ENCODE measurements at regions not wholly inside any gene's neighbourhood (a gene's known extent, or its start where the extent isn't known, plus 50 kb on each side); places are given as distances from the start of the nearest gene placed in this dataset.
A peak's percentile ranks its signal among the peaks of the same experiment; 100 is the strongest.

GRCh38 chr7:114342431-114343179 is 72.0 kb upstream of the FOXP2 start:
- BruUV-seq (replicated peaks) = no TSS peak
- no peak for FAIRE-seq

More at GRCh38 chr7:114342431-114343179, 72.0 kb upstream of the FOXP2 start:
- no peak for DNase-seq (ENCODE audit: low spot score)
- ATAC-seq = no peak
- Histone ChIP-seq H3K9ac (ENCODE audit: insufficient read depth, low read depth, low read length) (no peak overlapping the region), H3K9me3 (ENCODE audit: low read length) (no peaks in the 10 kb centered on the region), H4K20me1 (ENCODE audit: insufficient read depth, low read length) (no peaks in the 10 kb centered on the region), H3K4me2 (ENCODE audit: low read depth, low read length) (no peak overlapping the region), H3K4me3 (replicated peaks in 1 of 3; ENCODE audit: insufficient read depth in 1 of 3, low read depth in 2 of 3, low read length in 3 of 3) (no peak overlapping the region), H3K27ac (ENCODE audit: extremely low read length, insufficient read depth, low read length) (no peak overlapping the region), H3K36me3 (replicated peaks in 1 of 2; ENCODE audit: control insufficient read depth in 1 of 2, insufficient read depth in 2 of 2, low read length in 2 of 2) (no peaks in the 10 kb centered on the region), H3K79me2 (ENCODE audit: insufficient read depth, low read length) (no peaks in the 10 kb centered on the region), H2AFZ (ENCODE audit: low read length) (no peak overlapping the region), H3K4me1 (ENCODE audit: insufficient read depth, low read length) (no peaks in the 10 kb centered on the region), H3K27me3 (ENCODE audit: control insufficient read depth in 1 of 2, insufficient read depth in 2 of 2, low read length in 2 of 2) (no peaks in the 10 kb centered on the region)
- intact Hi-C loops (cut with micrococcal nuclease; ENCODE audit: unreplicated experiment) (no loop called here), in situ Hi-C loops (cut with HindIII; ENCODE audit: extremely low pct_ligation_motif_present, low pct_unique_long_range_greater_than_20kb) (no loop called here)
- ChIA-PET CTCF (ENCODE audit: low intra/inter-chr PET ratio, low total read pairs) (no interaction called here), POLR2A (no interaction called here)
- WGBS (ENCODE audit: low lambda C conversion rate) = 3% methylated on average over 1 of the region's 1 CpG
- TF ChIP-seq BCL3 (CRISPR knock-in tag; IDR thresholded peaks at IDR 0.05) = no peak
- no peak for TF ChIP-seq DZIP1 (CRISPR knock-in tag; IDR thresholded peaks at IDR 0.05)
- peak; percentile 39 to 71 for TF ChIP-seq MAFK (conservative IDR thresholded peaks at IDR 0.05 in 1 of 2, IDR thresholded peaks at IDR 0.05 in 1 of 2; ENCODE audit: low read length in 2 of 2)
- no peak for TF ChIP-seq DMTF1 (CRISPR knock-in tag; IDR thresholded peaks at IDR 0.05)
- no peak for TF ChIP-seq SYNCRIP (IDR thresholded peaks at IDR 0.05; ENCODE audit: insufficient read depth, low read depth, low read length)
- TF ChIP-seq NFKBIZ (CRISPR knock-in tag; IDR thresholded peaks at IDR 0.05) = no peak
- TF ChIP-seq ZMYM3 (CRISPR knock-in tag; IDR thresholded peaks at IDR 0.05) = no peak
